ENCODE measurements at regions not wholly inside any gene's neighbourhood (a gene's known extent, or its start where the extent isn't known, plus 50 kb on each side); places are given as distances from the start of the nearest gene placed in this dataset.

GRCh38 chr13:48778610-48779009 is 124.9 kb downstream of the CYSLTR2 start:
- TF ChIP-seq CTCF (IDR thresholded peaks at IDR 0.05) (no peak), POLR2A (IDR thresholded peaks at IDR 0.05) (no peak)

Data from uterus (tissue), 2 donors.